T-helper 1 cell treated with Interleukin-12 subunit alpha and Interleukin-12 subunit beta and Interleukin-4 antibody, amounts not matched to agents 30 μg/mL and 1 μg/mL, for 36 hours (primary cell): ENCODE measurements at regions not wholly inside any gene's neighbourhood (a gene's known extent, or its start where the extent isn't known, plus 50 kb on each side); places are given as distances from the start of the nearest gene placed in this dataset.
A peak's percentile ranks its signal among the peaks of the same experiment; 100 is the strongest.
"Not testable (repeated sequence)": the region's sequence is repeated elsewhere in the genome, so short reads cannot be mapped to it uniquely, and the experiment has no call there.

ENCODE experiments used
- H3K27ac Mint-ChIP-seq: one replicate; pipeline ENCODE4 v1.8.0; 2021; ENCODE audit warnings: mild to moderate bottlenecking, mixed read lengths
- H3K27me3 Mint-ChIP-seq: one replicate; pipeline ENCODE4 v1.8.0; 2021; ENCODE audit warnings: low read depth, mixed read lengths
- H3K36me3 Mint-ChIP-seq: one replicate; pipeline ENCODE4 v1.8.0; 2021; ENCODE audit warnings: low read depth, mixed read lengths
- H3K4me1 Mint-ChIP-seq: one replicate; pipeline ENCODE4 v1.8.0; 2021; ENCODE audit warnings: low read depth, mixed read lengths
- H3K4me3 Mint-ChIP-seq: one replicate; pipeline ENCODE4 v1.8.0; 2021; ENCODE audit warnings: mild to moderate bottlenecking, moderate library complexity, mixed read lengths
- H3K9me3 Mint-ChIP-seq: one replicate; pipeline ENCODE4 v1.8.0; 2021; ENCODE audit warnings: mixed read lengths

DNA sequence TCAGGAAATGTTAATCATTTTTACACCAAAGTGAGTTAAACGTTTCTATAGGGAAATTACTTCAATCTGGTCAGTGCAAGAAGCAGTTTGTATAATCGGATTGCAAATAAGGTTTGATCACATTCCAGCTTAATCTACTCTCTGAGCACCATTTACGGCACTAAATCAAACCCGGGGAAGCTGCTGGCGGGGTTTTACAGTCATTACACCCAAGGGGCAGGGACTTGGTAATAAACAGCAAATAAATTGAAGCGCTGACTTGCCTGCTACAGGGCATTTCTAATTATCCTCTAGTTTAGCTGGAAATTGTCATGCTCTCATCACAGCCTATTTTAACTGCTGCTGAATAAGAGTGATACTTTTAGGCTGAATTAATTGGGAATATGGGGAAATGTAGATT, 152.1 kb upstream of the SOX21 start:
- Mint-ChIP-seq H3K4me1 (peaks cover 11% of the 10 kb centered on the region), H3K4me3 (no peak overlapping the region)

DNA sequence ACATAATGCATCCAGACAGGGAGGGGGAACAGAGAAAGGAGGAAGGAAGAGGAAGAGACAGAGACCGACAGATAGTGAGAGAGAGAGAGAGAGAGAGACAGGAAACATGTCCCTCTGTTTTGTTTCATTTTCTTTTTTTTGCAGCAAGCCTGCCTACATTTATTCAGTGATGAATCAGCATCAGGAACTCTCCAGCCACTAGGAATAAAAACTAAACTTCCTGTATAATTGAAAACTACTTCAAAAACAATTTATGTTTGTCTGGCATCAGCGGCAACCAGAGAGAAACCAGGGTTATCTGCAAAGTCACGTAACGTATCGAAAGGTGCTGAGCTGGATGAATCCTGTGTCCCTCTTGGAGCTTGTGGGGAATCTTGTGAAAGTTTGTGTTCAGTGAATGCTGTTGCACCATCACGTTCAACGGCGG, 148.6 kb upstream of the SOX21 start:
- H3K36me3 Mint-ChIP-seq: no peaks in the 10 kb centered on the region
- H3K4me1 Mint-ChIP-seq: peaks cover 11% of the 10 kb centered on the region
- peaks cover 26% of the 10 kb centered on the region for H3K27me3 Mint-ChIP-seq
- no peaks in the 10 kb centered on the region for H3K9me3 Mint-ChIP-seq
- peak overlapping the region; percentile 65 for H3K27ac Mint-ChIP-seq
- H3K4me3 Mint-ChIP-seq: peak overlapping the region; percentile 86

More for the DNA sequence above, 152.1 kb upstream of the SOX21 start:
- Mint-ChIP-seq H3K36me3 (no peaks in the 10 kb centered on the region), H3K27me3 (peaks cover 23% of the 10 kb centered on the region), H3K27ac (no peak overlapping the region), H3K9me3 (no peaks in the 10 kb centered on the region)

DNA sequence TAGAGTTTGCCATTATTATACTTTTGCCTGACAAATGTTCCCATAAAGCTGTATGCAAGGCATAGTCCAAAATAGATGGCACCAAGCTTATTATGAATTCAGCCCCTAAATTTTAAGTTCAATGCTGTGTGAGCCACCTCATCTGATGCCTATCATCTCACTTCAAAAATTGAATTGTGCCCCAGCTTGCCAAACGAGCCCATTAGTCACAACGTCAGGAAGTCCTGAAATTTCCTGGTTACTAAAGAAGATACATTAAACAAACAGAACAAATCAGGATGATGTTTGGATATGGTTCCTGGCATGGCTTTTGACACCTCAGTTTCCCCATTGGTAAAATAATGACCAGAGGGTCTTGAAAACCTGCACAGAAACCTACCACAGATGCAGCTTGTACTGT, 147.5 kb upstream of the SOX21 start:
- Mint-ChIP-seq H3K4me1 (peaks cover 11% of the 10 kb centered on the region), H3K27ac (no peak overlapping the region), H3K9me3 (no peaks in the 10 kb centered on the region), H3K4me3 (no peak overlapping the region), H3K36me3 (no peaks in the 10 kb centered on the region), H3K27me3 (peaks cover 22% of the 10 kb centered on the region)

DNA sequence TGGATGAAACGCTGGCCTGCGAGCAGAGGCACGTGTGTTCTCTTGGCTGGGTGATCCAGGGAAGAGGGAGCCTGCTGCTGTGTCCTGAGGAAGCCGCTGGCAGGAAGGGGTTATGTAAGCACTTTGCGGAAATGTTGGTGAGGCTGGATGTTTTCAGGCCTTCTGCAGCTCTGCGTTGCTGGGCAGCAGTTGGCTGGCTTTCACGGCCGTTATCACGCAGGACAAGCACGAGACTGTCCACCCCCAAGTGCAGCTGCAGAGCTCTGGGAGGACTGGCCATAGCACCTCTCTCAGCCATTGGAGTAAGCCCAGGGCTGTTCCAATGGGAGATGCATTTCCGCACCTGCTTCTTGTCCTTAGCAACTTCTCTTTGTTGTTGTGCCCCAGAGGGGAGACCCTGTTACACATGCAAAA, 146.9 kb upstream of the SOX21 start:
- H3K27ac Mint-ChIP-seq: no peak overlapping the region
- no peaks in the 10 kb centered on the region for H3K9me3 Mint-ChIP-seq
- no peaks in the 10 kb centered on the region for H3K36me3 Mint-ChIP-seq
- H3K4me3 Mint-ChIP-seq: no peak overlapping the region
- H3K27me3 Mint-ChIP-seq: peaks cover 20% of the 10 kb centered on the region
- peaks cover 14% of the 10 kb centered on the region for H3K4me1 Mint-ChIP-seq

DNA sequence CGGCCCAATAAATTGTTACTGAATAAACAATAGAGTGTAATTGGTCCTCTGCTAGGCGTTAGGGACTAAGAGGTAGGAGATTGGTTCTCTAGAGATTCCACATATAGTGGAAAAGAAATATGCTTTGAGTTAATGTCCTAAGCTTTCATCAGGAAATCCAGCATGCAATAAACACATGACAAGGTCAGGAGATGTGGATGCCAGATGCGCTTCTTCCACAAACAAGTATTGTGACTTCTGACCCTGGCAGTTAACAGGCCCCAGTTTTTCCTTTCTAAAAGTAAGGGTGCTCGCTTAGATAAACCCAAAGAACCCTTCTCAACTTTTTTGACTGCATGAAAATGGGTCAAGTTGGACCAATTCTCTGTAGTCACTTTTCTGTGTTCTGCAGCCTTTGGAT, 146.5 kb upstream of the SOX21 start:
- Mint-ChIP-seq H3K27me3 (peaks cover 20% of the 10 kb centered on the region), H3K36me3 (no peaks in the 10 kb centered on the region), H3K27ac (no peak overlapping the region), H3K4me3 (no peak overlapping the region), H3K9me3 (no peaks in the 10 kb centered on the region), H3K4me1 (peaks cover 14% of the 10 kb centered on the region)

DNA sequence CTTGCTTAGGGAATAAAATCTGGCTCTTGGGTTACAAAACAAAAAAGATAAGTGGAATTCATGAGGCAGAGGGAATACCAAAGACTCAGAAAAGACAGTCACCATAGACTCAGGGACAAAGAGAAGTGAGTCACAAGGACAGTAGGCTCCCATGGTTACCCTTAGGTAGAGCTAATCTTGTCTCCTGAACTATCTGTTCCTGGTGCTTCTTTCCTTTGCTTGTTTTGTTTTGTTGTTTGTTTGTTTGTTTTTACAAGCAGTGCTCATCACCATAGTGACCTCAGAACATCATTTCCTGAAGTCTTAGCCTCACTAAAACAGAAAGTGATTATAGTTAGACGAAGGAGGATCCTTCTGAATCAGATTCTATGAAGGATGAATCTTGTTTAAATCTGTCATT, 142.3 kb upstream of the SOX21 start:
- no peaks in the 10 kb centered on the region for H3K9me3 Mint-ChIP-seq
- no peak overlapping the region for H3K4me3 Mint-ChIP-seq
- H3K36me3 Mint-ChIP-seq: no peaks in the 10 kb centered on the region
- H3K4me1 Mint-ChIP-seq: peaks cover 4% of the 10 kb centered on the region
- peaks cover 9% of the 10 kb centered on the region for H3K27me3 Mint-ChIP-seq
- H3K27ac Mint-ChIP-seq: peak overlapping the region; percentile 50

DNA sequence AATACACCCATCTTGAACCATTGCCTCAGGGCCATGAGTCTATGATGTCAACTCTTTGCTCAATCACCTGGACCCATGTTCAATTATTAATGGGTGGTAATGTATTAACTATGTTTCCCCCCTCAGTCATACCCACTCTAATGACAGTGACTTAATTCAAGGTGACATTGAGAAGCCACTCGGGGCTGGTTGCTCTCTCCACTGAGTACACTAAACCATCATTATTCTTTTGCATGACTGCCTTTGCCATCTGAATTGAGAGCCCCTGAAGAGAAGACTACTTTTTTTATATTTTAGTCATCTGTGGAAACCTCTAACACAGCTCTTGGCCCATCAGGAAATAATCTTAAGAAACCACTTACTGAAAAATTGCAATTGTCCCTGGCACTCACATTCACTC, 139.2 kb upstream of the SOX21 start:
- H3K9me3 Mint-ChIP-seq: no peaks in the 10 kb centered on the region
- no peak overlapping the region for H3K4me3 Mint-ChIP-seq
- no peaks in the 10 kb centered on the region for H3K36me3 Mint-ChIP-seq
- peaks cover 6% of the 10 kb centered on the region for H3K27me3 Mint-ChIP-seq
- peaks cover 4% of the 10 kb centered on the region for H3K4me1 Mint-ChIP-seq
- no peak overlapping the region for H3K27ac Mint-ChIP-seq

DNA sequence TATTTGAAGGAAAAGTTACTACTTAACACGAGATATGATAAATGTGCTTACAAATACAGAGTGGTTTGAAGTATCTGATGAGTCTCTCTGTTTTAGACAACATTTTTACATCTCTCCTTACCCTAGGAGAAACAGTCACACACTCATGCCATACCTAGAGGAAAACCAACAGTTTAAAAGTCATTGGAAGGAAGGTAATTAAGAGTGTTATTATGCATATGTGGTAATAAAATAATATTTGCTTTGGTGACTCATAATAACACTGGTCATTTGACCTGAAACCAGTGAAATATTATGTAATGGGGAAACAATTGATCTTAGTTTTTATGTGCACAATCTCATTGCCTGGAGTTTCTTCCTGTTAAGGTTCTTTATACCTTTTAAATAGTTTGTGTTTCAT, 136.9 kb upstream of the SOX21 start:
- no peaks in the 10 kb centered on the region for H3K9me3 Mint-ChIP-seq
- H3K4me3 Mint-ChIP-seq: no peak overlapping the region
- no peaks in the 10 kb centered on the region for H3K36me3 Mint-ChIP-seq
- no peaks in the 10 kb centered on the region for H3K4me1 Mint-ChIP-seq
- H3K27ac Mint-ChIP-seq: no peak overlapping the region
- peaks cover 6% of the 10 kb centered on the region for H3K27me3 Mint-ChIP-seq

DNA sequence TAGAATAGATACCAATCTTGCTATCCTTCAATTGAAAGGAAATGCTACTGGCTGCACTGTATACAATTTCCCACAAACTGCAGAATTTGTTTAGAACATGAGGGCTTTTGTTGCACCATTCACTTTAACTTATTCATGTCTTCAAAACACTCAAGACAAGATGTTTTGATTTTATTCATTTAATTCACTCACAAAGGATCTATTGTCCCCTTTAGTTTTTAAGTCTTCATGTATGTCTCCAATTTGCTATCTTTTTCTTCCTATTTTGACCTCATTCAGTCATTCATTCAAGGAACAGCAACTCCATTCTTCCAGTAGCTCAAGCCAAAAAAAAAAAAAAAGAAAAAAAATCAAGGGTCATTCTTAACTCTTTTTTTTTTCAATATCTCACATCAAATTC, 130.6 kb upstream of the SOX21 start:
- no peaks in the 10 kb centered on the region for H3K9me3 Mint-ChIP-seq
- no peak overlapping the region for H3K27ac Mint-ChIP-seq
- no peak overlapping the region for H3K4me3 Mint-ChIP-seq
- H3K27me3 Mint-ChIP-seq: no peaks in the 10 kb centered on the region
- no peaks in the 10 kb centered on the region for H3K4me1 Mint-ChIP-seq
- no peaks in the 10 kb centered on the region for H3K36me3 Mint-ChIP-seq

DNA sequence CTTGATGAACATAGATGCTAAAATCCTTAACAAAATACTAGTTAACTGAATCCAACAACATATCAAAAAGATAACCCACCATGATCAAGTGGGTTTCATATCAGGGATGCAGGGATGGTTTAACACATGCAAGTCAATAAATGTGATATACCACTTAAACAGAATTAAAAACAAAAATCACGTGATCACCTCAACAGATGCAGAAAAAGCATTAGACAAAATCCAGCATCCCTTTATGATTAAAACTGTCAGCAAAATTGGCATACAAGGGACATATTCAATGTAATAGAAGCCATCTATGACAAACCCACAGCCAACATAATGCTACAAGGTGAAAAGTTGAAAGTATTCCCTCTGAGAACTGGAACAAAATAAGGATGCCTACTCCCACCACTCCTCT, 124.7 kb upstream of the SOX21 start:
- not testable (repeated sequence) for H3K9me3 Mint-ChIP-seq, H3K36me3 Mint-ChIP-seq, H3K27me3 Mint-ChIP-seq, H3K4me3 Mint-ChIP-seq, H3K4me1 Mint-ChIP-seq, H3K27ac Mint-ChIP-seq

DNA sequence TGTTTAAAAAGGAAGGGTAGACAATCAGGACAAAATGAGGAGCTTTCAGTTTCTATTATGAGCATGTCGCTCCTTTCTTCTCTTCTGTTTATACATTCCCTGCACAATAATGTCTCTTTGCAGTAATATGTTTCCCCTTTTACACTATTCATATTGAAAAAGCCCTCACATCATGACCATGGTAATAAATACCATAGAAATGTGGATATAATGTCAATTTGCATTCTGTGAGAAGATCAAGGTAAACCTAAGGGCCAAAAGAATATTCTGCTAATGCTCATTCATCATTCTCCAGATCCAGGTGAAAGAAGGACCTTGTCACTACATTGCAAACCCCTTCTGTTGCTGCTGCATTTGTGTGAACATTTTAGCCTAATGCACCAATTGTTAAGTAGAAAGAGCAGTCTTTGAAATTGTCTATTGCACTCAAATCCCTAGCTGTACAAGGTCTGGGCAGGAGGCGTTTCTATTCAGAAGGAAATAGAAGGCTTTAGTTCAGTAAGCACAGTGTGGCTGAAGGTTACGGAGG, 117.6 kb upstream of the SOX21 start:
- no peak overlapping the region for H3K4me3 Mint-ChIP-seq
- peaks cover 4% of the 10 kb centered on the region for H3K9me3 Mint-ChIP-seq
- H3K27ac Mint-ChIP-seq: no peak overlapping the region

DNA sequence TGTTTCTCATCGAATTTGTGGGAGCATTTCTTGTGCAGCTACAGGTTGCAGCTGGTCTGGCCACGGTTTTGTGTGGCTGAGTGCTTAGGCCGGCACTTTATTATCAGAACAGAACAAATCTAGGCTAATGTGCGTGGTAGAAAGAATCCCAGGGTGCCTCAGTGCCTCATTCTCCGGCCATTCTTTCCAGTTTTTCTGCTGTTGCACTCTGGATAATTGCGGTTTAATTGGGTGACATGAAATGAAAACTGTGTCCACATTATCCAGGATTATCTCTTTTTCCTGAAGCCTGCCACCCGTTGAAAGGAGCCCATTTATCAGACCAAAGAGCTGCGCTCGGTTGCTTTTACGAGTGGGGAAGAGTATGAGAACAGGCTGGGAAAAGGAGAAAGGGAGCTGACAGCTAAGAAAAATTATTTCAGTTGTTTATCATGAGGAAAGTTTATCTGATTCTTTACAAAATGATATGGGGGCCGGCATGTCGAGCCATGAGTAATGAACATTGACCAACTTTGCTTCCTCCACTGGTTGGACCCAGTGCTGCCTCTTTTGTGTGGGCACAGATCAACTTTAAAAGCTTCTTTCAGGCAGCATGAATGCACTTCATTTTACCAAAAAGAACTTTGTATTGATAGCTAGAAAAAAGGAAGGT, 117.0 kb upstream of the SOX21 start:
- Mint-ChIP-seq H3K9me3 (peaks cover 2% of the 10 kb centered on the region), H3K4me1 (no peaks in the 10 kb centered on the region), H3K4me3 (no peak overlapping the region), H3K27me3 (no peaks in the 10 kb centered on the region), H3K36me3 (no peaks in the 10 kb centered on the region), H3K27ac (no peak overlapping the region)

More for the DNA sequence above, 117.6 kb upstream of the SOX21 start:
- Mint-ChIP-seq H3K4me1 (no peaks in the 10 kb centered on the region), H3K27me3 (no peaks in the 10 kb centered on the region), H3K36me3 (no peaks in the 10 kb centered on the region)

DNA sequence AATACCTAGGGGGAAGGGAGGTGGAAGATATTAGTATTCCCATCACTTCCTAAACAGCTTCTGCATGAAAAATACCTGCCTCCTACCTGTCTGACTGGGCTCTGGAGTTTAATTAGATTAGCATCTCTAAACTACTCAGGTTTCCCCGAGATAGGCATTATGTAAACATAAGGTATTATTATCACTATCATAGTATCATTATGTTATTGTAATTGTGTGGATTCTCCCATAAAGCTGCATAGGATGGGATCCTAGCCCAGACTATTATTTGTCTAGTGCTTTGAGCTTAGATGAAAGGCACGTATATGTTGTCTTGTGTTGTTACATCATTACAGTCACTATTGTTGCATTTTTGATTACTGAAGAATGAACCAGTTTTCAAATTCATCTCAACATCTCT, 115.2 kb upstream of the SOX21 start:
- Mint-ChIP-seq H3K27me3 (no peaks in the 10 kb centered on the region), H3K9me3 (no peaks in the 10 kb centered on the region), H3K27ac (no peak overlapping the region), H3K4me1 (no peaks in the 10 kb centered on the region), H3K4me3 (no peak overlapping the region), H3K36me3 (no peaks in the 10 kb centered on the region)

DNA sequence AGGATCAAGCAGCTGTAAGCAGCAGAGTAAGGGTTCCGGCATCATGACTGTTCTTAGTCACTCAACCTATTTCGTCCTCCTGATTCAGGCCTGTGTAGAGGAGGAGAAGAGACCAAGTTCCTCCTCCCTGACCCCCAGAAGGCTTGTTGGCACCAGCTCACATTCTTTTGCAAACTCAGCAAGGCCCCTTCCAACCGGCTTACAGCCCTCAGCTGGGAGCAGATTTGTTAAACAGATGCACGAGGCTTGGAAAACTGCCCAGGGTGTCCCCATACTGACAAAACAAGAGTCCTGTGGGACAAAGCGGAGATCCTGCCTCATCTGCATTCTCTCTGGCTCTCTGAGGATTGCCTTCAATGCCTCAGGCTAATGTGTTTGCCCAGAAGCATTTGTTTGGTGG, 113.2 kb upstream of the SOX21 start:
- Mint-ChIP-seq H3K9me3 (no peaks in the 10 kb centered on the region), H3K27ac (no peak overlapping the region), H3K4me1 (no peaks in the 10 kb centered on the region), H3K27me3 (no peaks in the 10 kb centered on the region), H3K36me3 (no peaks in the 10 kb centered on the region), H3K4me3 (no peak overlapping the region)

DNA sequence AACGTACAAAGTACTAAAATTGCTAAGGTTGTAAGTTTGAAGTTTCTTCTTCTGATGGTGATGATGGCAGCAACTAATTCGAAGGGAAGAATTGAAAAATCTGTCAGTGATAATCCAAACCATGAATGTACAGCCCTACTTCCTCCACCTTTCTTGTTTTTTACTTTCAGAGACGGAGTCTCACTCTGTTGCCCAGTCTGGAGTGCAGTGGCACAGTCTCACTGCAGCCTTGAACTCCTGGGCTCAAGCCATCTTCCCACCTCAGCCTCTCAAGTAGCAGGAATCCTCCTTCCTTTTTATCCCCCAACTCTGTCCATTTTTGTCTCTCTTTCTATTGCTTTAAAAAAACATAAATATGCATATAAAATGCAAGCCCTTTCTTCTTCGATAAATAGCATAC, 112.3 kb upstream of the SOX21 start:
- H3K4me1 Mint-ChIP-seq: no peaks in the 10 kb centered on the region
- no peaks in the 10 kb centered on the region for H3K9me3 Mint-ChIP-seq
- H3K4me3 Mint-ChIP-seq: no peak overlapping the region
- no peaks in the 10 kb centered on the region for H3K36me3 Mint-ChIP-seq
- no peaks in the 10 kb centered on the region for H3K27me3 Mint-ChIP-seq
- no peak overlapping the region for H3K27ac Mint-ChIP-seq

DNA sequence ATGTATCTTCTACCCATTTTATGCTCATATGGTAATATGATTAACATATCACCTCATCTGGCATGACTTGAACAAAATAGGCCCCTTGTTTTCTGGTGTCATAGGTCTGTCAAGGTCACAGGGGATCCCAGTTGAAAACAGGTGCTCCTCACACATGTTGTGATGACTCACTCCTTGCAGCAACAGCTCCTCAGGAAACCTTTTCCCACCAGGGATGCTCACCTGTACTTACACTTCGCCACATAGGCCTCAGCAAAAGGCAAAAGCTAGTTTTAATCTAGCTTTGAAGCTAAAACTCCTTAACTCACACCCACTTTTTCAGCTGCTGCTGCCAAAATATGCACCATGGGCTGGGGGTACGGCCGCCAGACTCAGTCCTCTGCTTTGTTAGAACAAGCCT, 110.0 kb upstream of the SOX21 start:
- Mint-ChIP-seq H3K27me3 (no peaks in the 10 kb centered on the region), H3K27ac (no peak overlapping the region), H3K36me3 (no peaks in the 10 kb centered on the region), H3K4me3 (no peak overlapping the region), H3K4me1 (no peaks in the 10 kb centered on the region), H3K9me3 (no peaks in the 10 kb centered on the region)
